H4 (cell line): ENCODE measurements at regions not wholly inside any gene's neighbourhood (a gene's known extent, or its start where the extent isn't known, plus 50 kb on each side); places are given as distances from the start of the nearest gene placed in this dataset.
"Not testable (repeated sequence)": the region's sequence is repeated elsewhere in the genome, so short reads cannot be mapped to it uniquely, and the experiment has no call there.

Experiments
- DNase-seq: peaks from one replicate; pipeline ENCODE4 v3.0.0-alpha.2; 2015; ENCODE audit warnings: low spot score

- no peak for DNase-seq
These were observed 122.2 kb upstream of the ESX1 start for GRCh38 chrX:104376937-104377336.

GRCh38 chrX:104372547-104372946, 117.8 kb upstream of the ESX1 start:
- DNase-seq = no peak

GRCh38 chrX:104370089-104370488, 115.4 kb upstream of the ESX1 start:
- DNase-seq = peak; percentile 7

- not testable (repeated sequence) for DNase-seq
These were observed 106.0 kb upstream of the ESX1 start for GRCh38 chrX:104360774-104361173.

GRCh38 chrX:104359124-104359523, 104.4 kb upstream of the ESX1 start:
- no peak for DNase-seq

GRCh38 chrX:104351173-104351769, 96.5 kb upstream of the ESX1 start:
- DNase-seq = peak; percentile 73

GRCh38 chrX:104347860-104348259, 93.1 kb upstream of the ESX1 start:
- peak; percentile 10 for DNase-seq

GRCh38 chrX:104343428-104344129, 88.8 kb upstream of the ESX1 start:
- DNase-seq = peak; percentile 67

GRCh38 chrX:104342065-104342464, 87.3 kb upstream of the ESX1 start:
- no peak for DNase-seq

GRCh38 chrX:104335756-104336155, 81.0 kb upstream of the ESX1 start:
- peak; percentile 63 for DNase-seq

- no peak for DNase-seq
These were observed 80.2 kb upstream of the ESX1 start for GRCh38 chrX:104334971-104335370.

GRCh38 chrX:104330966-104331365, 76.2 kb upstream of the ESX1 start:
- DNase-seq = peak; percentile 48

- no peak for DNase-seq
These were observed 75.0 kb upstream of the ESX1 start for GRCh38 chrX:104329731-104330130.

- no peak for DNase-seq
These were observed 70.5 kb upstream of the ESX1 start for GRCh38 chrX:104325213-104325585.

- no peak for DNase-seq
These were observed 69.9 kb upstream of the ESX1 start for GRCh38 chrX:104324461-104325212.

- DNase-seq = no peak
These were observed 64.6 kb upstream of the ESX1 start for GRCh38 chrX:104319346-104319745.

GRCh38 chrX:104318330-104319009, 63.7 kb upstream of the ESX1 start:
- DNase-seq = peak; percentile 53

- DNase-seq = no peak
These were observed 62.0 kb upstream of the ESX1 start for GRCh38 chrX:104316739-104317138.

GRCh38 chrX:104315555-104315954, 60.8 kb upstream of the ESX1 start:
- DNase-seq = no peak

GRCh38 chrX:104310657-104311254, 56.0 kb upstream of the ESX1 start:
- DNase-seq = no peak

- DNase-seq = peak; percentile 19
These were observed 55.4 kb upstream of the ESX1 start for GRCh38 chrX:104310090-104310489.

- no peak for DNase-seq
These were observed 54.4 kb upstream of the ESX1 start for GRCh38 chrX:104309169-104309568.
